ENCODE measurements at regions not wholly inside any gene's neighbourhood (a gene's known extent, or its start where the extent isn't known, plus 50 kb on each side); places are given as distances from the start of the nearest gene placed in this dataset.

- Histone ChIP-seq H3K4me3 (ENCODE audit: low read depth, low read length, poor library complexity, severe bottlenecking) (no peak overlapping the region), H3K79me2 (ENCODE audit: insufficient read depth, low read depth, low read length) (no peaks in the 10 kb centered on the region), H3K4me1 (ENCODE audit: insufficient read depth, low read length, poor library complexity, severe bottlenecking) (no peaks in the 10 kb centered on the region), H3K36me3 (ENCODE audit: insufficient read depth, low read length) (no peaks in the 10 kb centered on the region), H2AFZ (ENCODE audit: low read length) (no peak overlapping the region), H3K4me2 (ENCODE audit: low read length) (no peak overlapping the region), H3K9me3 (ENCODE audit: low read length) (no peaks in the 10 kb centered on the region), H3K27ac (ENCODE audit: low read depth, low read length, poor library complexity, severe bottlenecking) (no peak overlapping the region), H3K9me2 (ENCODE audit: insufficient read depth, low read length) (no peaks in the 10 kb centered on the region), H4K20me1 (ENCODE audit: insufficient read depth, low read length) (no peaks in the 10 kb centered on the region)
- no peak for TF ChIP-seq CTCF (conservative IDR thresholded peaks at IDR 0.05; ENCODE audit: low read length)
- no peak for TF ChIP-seq EZH2phosphoT487 (IDR thresholded peaks at IDR 0.05; ENCODE audit: borderline replicate concordance, low read depth, low read length)
- POLR2A ChIA-PET = no interaction called here
- DNase-seq (ENCODE audit: low spot score) = no peak
- CTCF ChIA-PET (ENCODE audit: unreplicated experiment) = no interaction called here
- intact Hi-C loops (cut with micrococcal nuclease; ENCODE audit: unreplicated experiment) = no loop called here
- no TSS peak for BruUV-seq (replicated peaks)
Observed at GRCh38 chr5:8393240-8393639, 524.3 kb downstream of the MTRR start.

- no peaks in the 10 kb centered on the region for H3K9me3 ChIP-seq (ENCODE audit: low read length)
- no peaks in the 10 kb centered on the region for H3K4me1 ChIP-seq (ENCODE audit: insufficient read depth, low read length, poor library complexity, severe bottlenecking)
- DNase-seq (ENCODE audit: low spot score) = no peak
- intact Hi-C loops (cut with micrococcal nuclease; ENCODE audit: unreplicated experiment) = no loop called here
- no peaks in the 10 kb centered on the region for H3K36me3 ChIP-seq (ENCODE audit: insufficient read depth, low read length)
- no peak overlapping the region for H3K27ac ChIP-seq (ENCODE audit: low read depth, low read length, poor library complexity, severe bottlenecking)
- TF ChIP-seq EZH2phosphoT487 (IDR thresholded peaks at IDR 0.05; ENCODE audit: borderline replicate concordance, low read depth, low read length) (no peak), CTCF (conservative IDR thresholded peaks at IDR 0.05; ENCODE audit: low read length) (0 out of 2 replicates have a peak, but pooled peaks have one; percentile 9)
- no peaks in the 10 kb centered on the region for H3K79me2 ChIP-seq (ENCODE audit: insufficient read depth, low read depth, low read length)
- H2AFZ ChIP-seq (ENCODE audit: low read length) = no peak overlapping the region
- H3K9me2 ChIP-seq (ENCODE audit: insufficient read depth, low read length) = no peaks in the 10 kb centered on the region
- no TSS peak for BruUV-seq (replicated peaks)
- no peak overlapping the region for H3K4me2 ChIP-seq (ENCODE audit: low read length)
- no peak overlapping the region for H3K4me3 ChIP-seq (ENCODE audit: low read depth, low read length, poor library complexity, severe bottlenecking)
- H4K20me1 ChIP-seq (ENCODE audit: insufficient read depth, low read length) = no peaks in the 10 kb centered on the region
- ChIA-PET CTCF (ENCODE audit: unreplicated experiment) (no interaction called here), POLR2A (interaction anchor here (0.6 kb wide), 1 partner anchor 114 kb away, joined by 6 read pairs; no protein-coding TSS in a partner anchor)
Observed at GRCh38 chr5:8394965-8395364, 526.0 kb downstream of the MTRR start.

GRCh38 chr5:8396246-8396645 lies 527.3 kb downstream of the MTRR start:
- no peak for TF ChIP-seq EZH2phosphoT487 (IDR thresholded peaks at IDR 0.05; ENCODE audit: borderline replicate concordance, low read depth, low read length)
- no peak for TF ChIP-seq CTCF (conservative IDR thresholded peaks at IDR 0.05; ENCODE audit: low read length)
- H2AFZ ChIP-seq (ENCODE audit: low read length) = no peak overlapping the region
- H3K79me2 ChIP-seq (ENCODE audit: insufficient read depth, low read depth, low read length) = no peaks in the 10 kb centered on the region
- H4K20me1 ChIP-seq (ENCODE audit: insufficient read depth, low read length) = no peaks in the 10 kb centered on the region
- CTCF ChIA-PET (ENCODE audit: unreplicated experiment) = no interaction called here
- H3K4me3 ChIP-seq (ENCODE audit: low read depth, low read length, poor library complexity, severe bottlenecking) = no peak overlapping the region
- no peak for DNase-seq (ENCODE audit: low spot score)
- no peaks in the 10 kb centered on the region for H3K9me3 ChIP-seq (ENCODE audit: low read length)
- H3K9me2 ChIP-seq (ENCODE audit: insufficient read depth, low read length) = no peaks in the 10 kb centered on the region
- no peaks in the 10 kb centered on the region for H3K36me3 ChIP-seq (ENCODE audit: insufficient read depth, low read length)
- H3K4me1 ChIP-seq (ENCODE audit: insufficient read depth, low read length, poor library complexity, severe bottlenecking) = no peaks in the 10 kb centered on the region
- POLR2A ChIA-PET = no interaction called here
- no TSS peak for BruUV-seq (replicated peaks)
- H3K27ac ChIP-seq (ENCODE audit: low read depth, low read length, poor library complexity, severe bottlenecking) = no peak overlapping the region
- no peak overlapping the region for H3K4me2 ChIP-seq (ENCODE audit: low read length)
- intact Hi-C loops (cut with micrococcal nuclease; ENCODE audit: unreplicated experiment) = no loop called here
